A673 (cell line): ENCODE measurements at regions not wholly inside any gene's neighbourhood (a gene's known extent, or its start where the extent isn't known, plus 50 kb on each side); places are given as distances from the start of the nearest gene placed in this dataset.

Source experiments
- BruUV-seq: library from RNA; stranded (reverse); fragments of 400-500 nt; replicated peaks from 2 replicates; lab custom pipeline; 2021; lab: Mats Ljungman, UMichigan
- CTCF ChIA-PET: fragments of 300-600 bp; sonication (Branson Sonifier 250); formaldehyde crosslinking; loops from one replicate; lab custom pipeline; 2022; ENCODE audit warnings: antibody characterized with exemption; lab: Charles Lee
- POLR2A ChIA-PET: fragments of 300-600 bp; sonication (Branson Sonifier 250); formaldehyde crosslinking; loops from one replicate; lab custom pipeline; 2022; ENCODE audit warnings: antibody characterized with exemption; ENCODE audit not compliant: low non-redundant PET; lab: Charles Lee
- DNase-seq: peaks from one replicate; pipeline ENCODE4 v3.0.0-alpha.2; 2015; ENCODE audit warnings: low spot score
- H3K27ac ChIP-seq: fragments of 200-600 bp; sonication (generic); 2 replicates; pipeline ENCODE4 v1.5.1; 2016; ENCODE audit warnings: mixed run types, low read depth, mild to moderate bottlenecking, mixed read lengths, antibody characterized with exemption, low read length; ENCODE audit not compliant: poor library complexity, severe bottlenecking
- H3K27me3 ChIP-seq: fragments of 200-600 bp; sonication (generic); replicated peaks from 2 replicates; pipeline ENCODE4 v1.6.1; 2017; ENCODE audit warnings: mixed run types, low read depth, mild to moderate bottlenecking, mixed read lengths, antibody characterized with exemption, low read length; ENCODE audit not compliant: insufficient read depth, poor library complexity
- H3K36me3 ChIP-seq: fragments of 200-600 bp; sonication (generic); 2 replicates; pipeline ENCODE4 v1.6.1; 2016; ENCODE audit warnings: mixed run types, mild to moderate bottlenecking, mixed read lengths, antibody characterized with exemption, low read length; ENCODE audit not compliant: insufficient read depth, poor library complexity, severe bottlenecking
- H3K4me1 ChIP-seq: fragments of 200-600 bp; sonication (generic); 2 replicates; pipeline ENCODE4 v1.6.1; 2017; ENCODE audit warnings: mixed run types, mild to moderate bottlenecking, mixed read lengths, antibody characterized with exemption, low read length; ENCODE audit not compliant: insufficient read depth, poor library complexity, severe bottlenecking
- H3K4me3 ChIP-seq: fragments of 200-600 bp; sonication (generic); 2 replicates; pipeline ENCODE4 v1.5.1; 2016; ENCODE audit warnings: low read depth, mixed run types, mild to moderate bottlenecking, mixed read lengths, low read length; ENCODE audit not compliant: poor library complexity, severe bottlenecking
- H3K9me3 ChIP-seq: fragments of 200-600 bp; sonication (generic); 2 replicates; pipeline ENCODE4 v1.6.1; 2016; ENCODE audit warnings: mixed run types, low read depth, mild to moderate bottlenecking, mixed read lengths, antibody characterized with exemption, low read length; ENCODE audit not compliant: poor library complexity, severe bottlenecking
- EZH2 ChIP-seq: fragments of 200-600 bp; sonication (generic); IDR thresholded peaks from 2 replicates; pipeline ENCODE4 v1.6.1; 2017; ENCODE audit warnings: borderline replicate concordance, low read depth, mild to moderate bottlenecking, mixed read lengths, antibody characterized with exemption, low read length; ENCODE audit not compliant: poor library complexity, severe bottlenecking
- intact Hi-C: fragments of 100-400 bp; cut with micrococcal nuclease; formaldehyde crosslinking; loops from one replicate; pipeline ENCODE4 v1.10.0; 2022; ENCODE audit not compliant: unreplicated experiment
- TF ChIP-seq, protein P1 (sequence below): fragments of 300-800, 200-600 bp; sonication (generic); conservative IDR thresholded peaks from 2 replicates; pipeline ENCODE4 v1.5.1; 2017; ENCODE audit warnings: low read depth, mild to moderate bottlenecking, antibody characterized with exemption, low read length, moderate library complexity, mixed read lengths

GRCh38 chr2:38187541-38188011 lies 111.6 kb upstream of the CYP1B1 start:
- ChIA-PET POLR2A (no interaction called here), CTCF (no interaction called here)
- Histone ChIP-seq H3K27ac (no peak overlapping the region), H3K36me3 (no peaks in the 10 kb centered on the region), H3K4me1 (peaks cover 5% of the 10 kb centered on the region), H3K27me3 (no peaks in the 10 kb centered on the region), H3K9me3 (no peaks in the 10 kb centered on the region), H3K4me3 (no peak overlapping the region)
- no peak for DNase-seq
- intact Hi-C loops = no loop called here
- no peak for TF ChIP-seq EZH2
- TF ChIP-seq, protein P1, sequence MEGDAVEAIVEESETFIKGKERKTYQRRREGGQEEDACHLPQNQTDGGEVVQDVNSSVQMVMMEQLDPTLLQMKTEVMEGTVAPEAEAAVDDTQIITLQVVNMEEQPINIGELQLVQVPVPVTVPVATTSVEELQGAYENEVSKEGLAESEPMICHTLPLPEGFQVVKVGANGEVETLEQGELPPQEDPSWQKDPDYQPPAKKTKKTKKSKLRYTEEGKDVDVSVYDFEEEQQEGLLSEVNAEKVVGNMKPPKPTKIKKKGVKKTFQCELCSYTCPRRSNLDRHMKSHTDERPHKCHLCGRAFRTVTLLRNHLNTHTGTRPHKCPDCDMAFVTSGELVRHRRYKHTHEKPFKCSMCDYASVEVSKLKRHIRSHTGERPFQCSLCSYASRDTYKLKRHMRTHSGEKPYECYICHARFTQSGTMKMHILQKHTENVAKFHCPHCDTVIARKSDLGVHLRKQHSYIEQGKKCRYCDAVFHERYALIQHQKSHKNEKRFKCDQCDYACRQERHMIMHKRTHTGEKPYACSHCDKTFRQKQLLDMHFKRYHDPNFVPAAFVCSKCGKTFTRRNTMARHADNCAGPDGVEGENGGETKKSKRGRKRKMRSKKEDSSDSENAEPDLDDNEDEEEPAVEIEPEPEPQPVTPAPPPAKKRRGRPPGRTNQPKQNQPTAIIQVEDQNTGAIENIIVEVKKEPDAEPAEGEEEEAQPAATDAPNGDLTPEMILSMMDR = no peak
- BruUV-seq = no TSS peak

DNA sequence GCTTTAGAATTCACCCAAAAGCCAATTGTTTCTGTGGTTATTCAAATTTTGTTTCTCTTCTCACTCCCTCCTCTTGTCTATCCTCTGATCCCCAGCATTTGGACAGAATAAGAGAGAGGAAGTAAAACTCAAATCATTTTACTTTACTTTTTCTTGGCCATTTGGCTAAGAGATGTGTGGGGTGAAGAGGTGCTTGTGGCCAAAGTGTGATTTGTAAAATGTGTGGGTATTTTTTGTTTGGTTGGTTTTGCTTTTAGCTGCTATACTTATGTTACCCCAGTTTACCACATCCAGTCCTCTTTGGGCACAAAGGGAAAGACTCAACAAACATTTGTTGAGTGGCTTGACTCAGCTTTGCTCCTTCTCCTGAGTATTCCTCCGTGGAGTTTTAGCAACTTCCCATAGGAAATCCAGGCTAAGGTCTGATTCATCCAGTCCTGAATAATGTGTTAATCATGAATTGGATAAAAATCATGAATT lies 109.1 kb upstream of the CYP1B1 start:
- no peaks in the 10 kb centered on the region for H3K27me3 ChIP-seq
- H3K4me1 ChIP-seq = peaks cover 15% of the 10 kb centered on the region
- no peaks in the 10 kb centered on the region for H3K9me3 ChIP-seq
- POLR2A ChIA-PET = no interaction called here
- no peak overlapping the region for H3K27ac ChIP-seq
- DNase-seq = no peak
- no TSS peak for BruUV-seq
- CTCF ChIA-PET = no interaction called here
- TF ChIP-seq, protein P1 = no peak
- TF ChIP-seq EZH2 = no peak
- no peak overlapping the region for H3K4me3 ChIP-seq
- intact Hi-C loops = no loop called here
- H3K36me3 ChIP-seq = no peaks in the 10 kb centered on the region

DNA sequence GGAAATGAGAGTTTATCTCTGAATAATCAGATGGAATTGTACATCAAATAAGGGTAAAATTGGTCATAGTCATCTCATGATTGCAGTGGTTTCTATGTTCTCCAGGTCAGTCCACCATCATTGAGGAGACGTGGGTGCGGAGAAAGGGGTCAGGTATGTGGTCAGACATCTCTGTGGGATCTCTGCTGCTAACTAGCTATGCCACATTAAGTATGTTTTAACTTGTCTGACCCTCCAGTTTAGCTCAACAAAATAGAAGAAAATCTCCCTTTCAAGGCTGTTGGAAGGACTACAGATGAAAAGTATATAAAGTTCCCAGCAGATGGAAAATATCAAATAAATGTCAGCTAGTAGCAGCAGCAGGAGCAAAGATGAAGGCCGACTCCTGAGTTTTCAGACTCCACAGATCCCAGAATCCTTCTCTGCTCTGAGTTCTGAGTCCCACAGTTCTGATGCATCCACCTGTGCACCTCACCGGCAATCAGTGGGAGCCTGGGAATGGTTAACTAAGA lies 106.6 kb upstream of the CYP1B1 start:
- Histone ChIP-seq H3K9me3 (no peaks in the 10 kb centered on the region), H3K27ac (no peak overlapping the region), H3K27me3 (peaks cover 4% of the 10 kb centered on the region), H3K4me1 (peaks cover 15% of the 10 kb centered on the region), H3K36me3 (no peaks in the 10 kb centered on the region), H3K4me3 (no peak overlapping the region)
- ChIA-PET CTCF (no interaction called here), POLR2A (no interaction called here)
- intact Hi-C loops = no loop called here
- no peak for TF ChIP-seq EZH2
- TF ChIP-seq, protein P1 = no peak
- no TSS peak for BruUV-seq
- DNase-seq = no peak
